WTC11 (cell line): ENCODE measurements at regions not wholly inside any gene's neighbourhood (a gene's known extent, or its start where the extent isn't known, plus 50 kb on each side); places are given as distances from the start of the nearest gene placed in this dataset.

ENCODE experiments used
- ATAC-seq: fragments of 200-7000 bp; cut with Tn5 transposase; 2 replicates; pipeline ENCODE4 v1.10.0; 2021; ENCODE audit warnings: mild to moderate bottlenecking, moderate library complexity
- CTCF ChIA-PET: fragments of 300-600 bp; sonication (Branson Sonifier 250); formaldehyde crosslinking; loops from one replicate; lab custom pipeline; 2021; ENCODE audit warnings: antibody characterized with exemption; lab: Charles Lee
- POLR2A ChIA-PET: fragments of 350-600 bp; sonication (Branson Sonifier 250); formaldehyde crosslinking; loops from one replicate; lab custom pipeline; 2021; ENCODE audit warnings: antibody characterized with exemption; lab: Charles Lee
- DNase-seq: peaks from one replicate; pipeline ENCODE4 v3.0.0; 2021; ENCODE audit warnings: low spot score
- H3K27ac Mint-ChIP-seq: 2 replicates; pipeline ENCODE4 v1.8.0; 2021; ENCODE audit warnings: mixed read lengths
- H3K27me3 Mint-ChIP-seq: 2 replicates; pipeline ENCODE4 v1.8.0; 2021; ENCODE audit warnings: low read depth, mild to moderate bottlenecking, moderate library complexity, mixed read lengths
- H3K36me3 Mint-ChIP-seq: 2 replicates; pipeline ENCODE4 v1.8.0; 2021; ENCODE audit warnings: mixed read lengths
- H3K4me1 Mint-ChIP-seq: 2 replicates; pipeline ENCODE4 v1.8.0; 2022; ENCODE audit warnings: mixed read lengths
- H3K4me3 Mint-ChIP-seq: 2 replicates; pipeline ENCODE4 v1.8.0; 2021; ENCODE audit warnings: mild to moderate bottlenecking, moderate library complexity, mixed read lengths
- H3K9me3 Mint-ChIP-seq: 2 replicates; pipeline ENCODE4 v1.8.0; 2021; ENCODE audit warnings: mixed read lengths
- ELF4 ChIP-seq: sonication (generic); formaldehyde crosslinking; IDR thresholded peaks from 2 replicates; pipeline ENCODE4 v1.8.1; 2022; ENCODE audit warnings: low read depth, mild to moderate bottlenecking, moderate library complexity, missing genetic modification reagents
- FOXJ3 ChIP-seq: sonication (generic); formaldehyde crosslinking; IDR thresholded peaks from 2 replicates; pipeline ENCODE4 v1.9.0; 2021; ENCODE audit warnings: missing genetic modification reagents, mild to moderate bottlenecking, borderline replicate concordance
- IRF2 ChIP-seq: sonication (generic); formaldehyde crosslinking; IDR thresholded peaks from 2 replicates; pipeline ENCODE4 v1.8.0; 2022; ENCODE audit warnings: low read depth, missing genetic modification reagents, borderline replicate concordance
- JAZF1 ChIP-seq: fragments of 250-450 bp; sonication (Bioruptor Pico); IDR thresholded peaks from 2 replicates; pipeline ENCODE4 v1.9.0; 2021; ENCODE audit warnings: moderate library complexity, mild to moderate bottlenecking, inconsistent platforms
- JUN ChIP-seq: sonication (generic); formaldehyde crosslinking; IDR thresholded peaks from 2 replicates; pipeline ENCODE4 v1.8.0; 2023; ENCODE audit warnings: mild to moderate bottlenecking, missing genetic modification reagents
- KAT7 ChIP-seq: sonication (generic); formaldehyde crosslinking; IDR thresholded peaks from 2 replicates; pipeline ENCODE4 v1.8.1; 2023; ENCODE audit warnings: missing genetic modification reagents, mild to moderate bottlenecking, borderline replicate concordance
- MYBL2 ChIP-seq: sonication (generic); formaldehyde crosslinking; IDR thresholded peaks from 2 replicates; pipeline ENCODE4 v1.8.1; 2023; ENCODE audit warnings: mild to moderate bottlenecking, moderate library complexity, missing genetic modification reagents
- NFATC4 ChIP-seq: fragments of 250-450 bp; sonication (Bioruptor Pico); IDR thresholded peaks from 2 replicates; pipeline ENCODE4 v1.9.0; 2021; ENCODE audit warnings: mild to moderate bottlenecking
- NFE2L1 ChIP-seq: sonication (generic); formaldehyde crosslinking; IDR thresholded peaks from 2 replicates; pipeline ENCODE4 v1.8.1; 2023; ENCODE audit warnings: missing genetic modification reagents
- NR3C1 ChIP-seq: sonication (generic); formaldehyde crosslinking; conservative IDR thresholded peaks from 2 replicates; pipeline ENCODE4 v1.8.1; 2023; ENCODE audit warnings: low read depth, mild to moderate bottlenecking, missing genetic modification reagents
- RORB ChIP-seq: fragments of 250-450 bp; sonication (Bioruptor Pico); IDR thresholded peaks from 2 replicates; pipeline ENCODE4 v1.9.0; 2021; ENCODE audit warnings: mild to moderate bottlenecking
- SMAD3 ChIP-seq: sonication (generic); formaldehyde crosslinking; IDR thresholded peaks from 2 replicates; pipeline ENCODE4 v1.8.0; 2022; ENCODE audit warnings: missing genetic modification reagents, mild to moderate bottlenecking, borderline replicate concordance
- SP1 ChIP-seq: sonication (generic); formaldehyde crosslinking; conservative IDR thresholded peaks from 2 replicates; pipeline ENCODE4 v1.8.1; 2022; ENCODE audit warnings: missing genetic modification reagents
- ZBTB21 ChIP-seq: sonication (generic); formaldehyde crosslinking; IDR thresholded peaks from 2 replicates; pipeline ENCODE4 v1.8.1; 2023; ENCODE audit warnings: mild to moderate bottlenecking, missing genetic modification reagents, borderline replicate concordance
- ZNF121 ChIP-seq: sonication (generic); formaldehyde crosslinking; IDR thresholded peaks from 2 replicates; pipeline ENCODE4 v1.8.0; 2023; ENCODE audit warnings: missing genetic modification reagents
- ZNF138 ChIP-seq: sonication (generic); formaldehyde crosslinking; conservative IDR thresholded peaks from 2 replicates; pipeline ENCODE4 v1.8.1; 2022; ENCODE audit warnings: mild to moderate bottlenecking, moderate library complexity, missing genetic modification reagents
- ZNF219 ChIP-seq: sonication (generic); formaldehyde crosslinking; IDR thresholded peaks from 2 replicates; pipeline ENCODE4 v1.8.0; 2023; ENCODE audit warnings: missing genetic modification reagents, mild to moderate bottlenecking, borderline replicate concordance
- ZNF232 ChIP-seq: sonication (generic); formaldehyde crosslinking; IDR thresholded peaks from 2 replicates; pipeline ENCODE4 v1.8.0; 2022; ENCODE audit warnings: mild to moderate bottlenecking, missing genetic modification reagents
- ZNF317 ChIP-seq: sonication (generic); formaldehyde crosslinking; IDR thresholded peaks from 2 replicates; pipeline ENCODE4 v1.8.1; 2023; ENCODE audit warnings: low read depth, mild to moderate bottlenecking, moderate library complexity, missing genetic modification reagents, borderline replicate concordance
- TF ChIP-seq, protein P1 (sequence below): fragments of 250-450 bp; sonication (Bioruptor Pico); IDR thresholded peaks from 2 replicates; pipeline ENCODE4 v1.9.0; 2021; ENCODE audit warnings: mild to moderate bottlenecking, borderline replicate concordance
- TF ChIP-seq, protein P2 (sequence below): sonication (generic); formaldehyde crosslinking; IDR thresholded peaks from 2 replicates; pipeline ENCODE4 v1.8.0; 2022; ENCODE audit warnings: mild to moderate bottlenecking, missing genetic modification reagents
- TF ChIP-seq, protein P3 (sequence below): sonication (generic); formaldehyde crosslinking; IDR thresholded peaks from 2 replicates; pipeline ENCODE4 v1.8.1; 2023; ENCODE audit warnings: mild to moderate bottlenecking, missing genetic modification reagents, borderline replicate concordance

DNA sequence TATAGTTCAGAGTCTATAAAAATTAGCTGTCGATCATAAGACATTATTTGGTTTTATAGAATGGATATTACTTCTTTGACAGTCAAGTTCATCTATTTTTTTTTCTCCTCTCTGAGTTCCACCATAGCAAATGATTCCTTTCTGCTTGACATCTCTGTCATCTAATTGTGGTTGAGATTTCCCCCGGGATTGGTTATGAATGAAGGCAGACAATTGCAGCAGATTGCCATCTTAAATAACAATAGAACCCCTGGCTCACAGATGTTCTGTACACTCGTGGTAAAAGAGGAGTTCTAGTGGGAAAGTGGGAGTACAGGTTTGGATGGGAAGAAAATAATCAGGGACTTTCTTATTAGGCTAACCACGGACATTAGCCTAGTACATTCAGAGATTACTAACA is 292.1 kb upstream of the NRXN1 start:
- no peak overlapping the region for H3K27ac Mint-ChIP-seq
- no peaks in the 10 kb centered on the region for H3K27me3 Mint-ChIP-seq
- CTCF ChIA-PET, result no interaction called here
- H3K4me1 Mint-ChIP-seq, result peaks cover 12% of the 10 kb centered on the region
- no peak for ATAC-seq
- POLR2A ChIA-PET, result no interaction called here
- H3K4me3 Mint-ChIP-seq, result no peak overlapping the region
- no peak for DNase-seq
- TF ChIP-seq, protein P1, sequence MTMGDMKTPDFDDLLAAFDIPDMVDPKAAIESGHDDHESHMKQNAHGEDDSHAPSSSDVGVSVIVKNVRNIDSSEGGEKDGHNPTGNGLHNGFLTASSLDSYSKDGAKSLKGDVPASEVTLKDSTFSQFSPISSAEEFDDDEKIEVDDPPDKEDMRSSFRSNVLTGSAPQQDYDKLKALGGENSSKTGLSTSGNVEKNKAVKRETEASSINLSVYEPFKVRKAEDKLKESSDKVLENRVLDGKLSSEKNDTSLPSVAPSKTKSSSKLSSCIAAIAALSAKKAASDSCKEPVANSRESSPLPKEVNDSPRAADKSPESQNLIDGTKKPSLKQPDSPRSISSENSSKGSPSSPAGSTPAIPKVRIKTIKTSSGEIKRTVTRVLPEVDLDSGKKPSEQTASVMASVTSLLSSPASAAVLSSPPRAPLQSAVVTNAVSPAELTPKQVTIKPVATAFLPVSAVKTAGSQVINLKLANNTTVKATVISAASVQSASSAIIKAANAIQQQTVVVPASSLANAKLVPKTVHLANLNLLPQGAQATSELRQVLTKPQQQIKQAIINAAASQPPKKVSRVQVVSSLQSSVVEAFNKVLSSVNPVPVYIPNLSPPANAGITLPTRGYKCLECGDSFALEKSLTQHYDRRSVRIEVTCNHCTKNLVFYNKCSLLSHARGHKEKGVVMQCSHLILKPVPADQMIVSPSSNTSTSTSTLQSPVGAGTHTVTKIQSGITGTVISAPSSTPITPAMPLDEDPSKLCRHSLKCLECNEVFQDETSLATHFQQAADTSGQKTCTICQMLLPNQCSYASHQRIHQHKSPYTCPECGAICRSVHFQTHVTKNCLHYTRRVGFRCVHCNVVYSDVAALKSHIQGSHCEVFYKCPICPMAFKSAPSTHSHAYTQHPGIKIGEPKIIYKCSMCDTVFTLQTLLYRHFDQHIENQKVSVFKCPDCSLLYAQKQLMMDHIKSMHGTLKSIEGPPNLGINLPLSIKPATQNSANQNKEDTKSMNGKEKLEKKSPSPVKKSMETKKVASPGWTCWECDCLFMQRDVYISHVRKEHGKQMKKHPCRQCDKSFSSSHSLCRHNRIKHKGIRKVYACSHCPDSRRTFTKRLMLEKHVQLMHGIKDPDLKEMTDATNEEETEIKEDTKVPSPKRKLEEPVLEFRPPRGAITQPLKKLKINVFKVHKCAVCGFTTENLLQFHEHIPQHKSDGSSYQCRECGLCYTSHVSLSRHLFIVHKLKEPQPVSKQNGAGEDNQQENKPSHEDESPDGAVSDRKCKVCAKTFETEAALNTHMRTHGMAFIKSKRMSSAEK (CRISPR knock-in tag), result no peak
- TF ChIP-seq NR3C1 (no peak), ELF4 (CRISPR knock-in tag) (no peak), MYBL2 (no peak), SP1 (no peak), ZNF121 (CRISPR knock-in tag) (no peak), IRF2 (no peak), ZNF219 (no peak), SMAD3 (CRISPR knock-in tag) (no peak), ZNF232 (CRISPR knock-in tag) (no peak)
- TF ChIP-seq, protein P2, sequence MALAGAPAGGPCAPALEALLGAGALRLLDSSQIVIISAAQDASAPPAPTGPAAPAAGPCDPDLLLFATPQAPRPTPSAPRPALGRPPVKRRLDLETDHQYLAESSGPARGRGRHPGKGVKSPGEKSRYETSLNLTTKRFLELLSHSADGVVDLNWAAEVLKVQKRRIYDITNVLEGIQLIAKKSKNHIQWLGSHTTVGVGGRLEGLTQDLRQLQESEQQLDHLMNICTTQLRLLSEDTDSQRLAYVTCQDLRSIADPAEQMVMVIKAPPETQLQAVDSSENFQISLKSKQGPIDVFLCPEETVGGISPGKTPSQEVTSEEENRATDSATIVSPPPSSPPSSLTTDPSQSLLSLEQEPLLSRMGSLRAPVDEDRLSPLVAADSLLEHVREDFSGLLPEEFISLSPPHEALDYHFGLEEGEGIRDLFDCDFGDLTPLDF (CRISPR knock-in tag), result no peak
- TF ChIP-seq, all 79 proteins: peak for 0
- H3K36me3 Mint-ChIP-seq, result peaks cover 7% of the 10 kb centered on the region
- peaks cover 11% of the 10 kb centered on the region for H3K9me3 Mint-ChIP-seq

DNA sequence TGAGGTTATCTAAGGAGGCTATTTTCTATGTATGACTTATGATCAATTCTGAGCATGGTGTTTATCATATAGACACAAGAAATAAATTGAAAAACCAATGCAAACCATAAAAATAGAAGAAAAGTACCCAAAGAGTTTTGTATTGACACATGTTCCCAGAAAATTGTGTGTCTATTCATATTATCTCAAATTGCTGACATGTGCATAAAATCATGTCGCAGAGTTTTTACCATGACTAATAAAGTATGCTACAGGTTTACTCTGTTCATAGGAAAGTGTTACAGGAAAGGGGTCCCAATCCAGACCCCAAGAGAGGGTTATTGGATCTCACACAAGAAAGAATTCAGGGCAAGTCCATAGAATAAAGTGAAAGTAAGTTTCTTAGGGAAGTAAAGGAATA is 290.7 kb upstream of the NRXN1 start:
- POLR2A ChIA-PET, result no interaction called here
- no peak overlapping the region for H3K4me3 Mint-ChIP-seq
- H3K27me3 Mint-ChIP-seq, result no peaks in the 10 kb centered on the region
- DNase-seq (no peak), ATAC-seq (no peak)
- no peak overlapping the region for H3K27ac Mint-ChIP-seq
- peaks cover 25% of the 10 kb centered on the region for H3K9me3 Mint-ChIP-seq
- no peak for TF ChIP-seq ZNF138 (CRISPR knock-in tag)
- TF ChIP-seq FOXJ3, result no peak
- TF ChIP-seq JUN (CRISPR knock-in tag), result no peak
- no peak for TF ChIP-seq RORB (CRISPR knock-in tag)
- no peak for TF ChIP-seq ZBTB21
- TF ChIP-seq KAT7 (CRISPR knock-in tag), result no peak
- TF ChIP-seq NFATC4, result no peak
- TF ChIP-seq ZNF317 (CRISPR knock-in tag), result no peak
- no peak for TF ChIP-seq JAZF1 (CRISPR knock-in tag)
- TF ChIP-seq, protein P3, sequence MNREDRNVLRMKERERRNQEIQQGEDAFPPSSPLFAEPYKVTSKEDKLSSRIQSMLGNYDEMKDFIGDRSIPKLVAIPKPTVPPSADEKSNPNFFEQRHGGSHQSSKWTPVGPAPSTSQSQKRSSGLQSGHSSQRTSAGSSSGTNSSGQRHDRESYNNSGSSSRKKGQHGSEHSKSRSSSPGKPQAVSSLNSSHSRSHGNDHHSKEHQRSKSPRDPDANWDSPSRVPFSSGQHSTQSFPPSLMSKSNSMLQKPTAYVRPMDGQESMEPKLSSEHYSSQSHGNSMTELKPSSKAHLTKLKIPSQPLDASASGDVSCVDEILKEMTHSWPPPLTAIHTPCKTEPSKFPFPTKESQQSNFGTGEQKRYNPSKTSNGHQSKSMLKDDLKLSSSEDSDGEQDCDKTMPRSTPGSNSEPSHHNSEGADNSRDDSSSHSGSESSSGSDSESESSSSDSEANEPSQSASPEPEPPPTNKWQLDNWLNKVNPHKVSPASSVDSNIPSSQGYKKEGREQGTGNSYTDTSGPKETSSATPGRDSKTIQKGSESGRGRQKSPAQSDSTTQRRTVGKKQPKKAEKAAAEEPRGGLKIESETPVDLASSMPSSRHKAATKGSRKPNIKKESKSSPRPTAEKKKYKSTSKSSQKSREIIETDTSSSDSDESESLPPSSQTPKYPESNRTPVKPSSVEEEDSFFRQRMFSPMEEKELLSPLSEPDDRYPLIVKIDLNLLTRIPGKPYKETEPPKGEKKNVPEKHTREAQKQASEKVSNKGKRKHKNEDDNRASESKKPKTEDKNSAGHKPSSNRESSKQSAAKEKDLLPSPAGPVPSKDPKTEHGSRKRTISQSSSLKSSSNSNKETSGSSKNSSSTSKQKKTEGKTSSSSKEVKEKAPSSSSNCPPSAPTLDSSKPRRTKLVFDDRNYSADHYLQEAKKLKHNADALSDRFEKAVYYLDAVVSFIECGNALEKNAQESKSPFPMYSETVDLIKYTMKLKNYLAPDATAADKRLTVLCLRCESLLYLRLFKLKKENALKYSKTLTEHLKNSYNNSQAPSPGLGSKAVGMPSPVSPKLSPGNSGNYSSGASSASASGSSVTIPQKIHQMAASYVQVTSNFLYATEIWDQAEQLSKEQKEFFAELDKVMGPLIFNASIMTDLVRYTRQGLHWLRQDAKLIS (CRISPR knock-in tag), result no peak
- TF ChIP-seq NFE2L1 (CRISPR knock-in tag), result no peak
- peaks cover 21% of the 10 kb centered on the region for H3K36me3 Mint-ChIP-seq
- H3K4me1 Mint-ChIP-seq, result peaks cover 12% of the 10 kb centered on the region
- CTCF ChIA-PET, result no interaction called here
